GM12892 (cell line): ENCODE measurements at regions not wholly inside any gene's neighbourhood (a gene's known extent, or its start where the extent isn't known, plus 50 kb on each side); places are given as distances from the start of the nearest gene placed in this dataset.

Source experiments
- POLR2A ChIP-seq: IDR thresholded peaks from 2 replicates; pipeline ENCODE4 v1.6.1; 2011; ENCODE audit warnings: low read depth, low read length, control low read depth
- POLR2AphosphoS5 ChIP-seq: IDR thresholded peaks from 2 replicates; pipeline ENCODE4 v1.6.1; 2011; ENCODE audit warnings: low read depth, low read length, control low read depth
- TAF1 ChIP-seq: IDR thresholded peaks from 2 replicates; pipeline ENCODE4 v1.6.1; 2011; ENCODE audit warnings: low read depth, mild to moderate bottlenecking, control low read depth, low read length, borderline replicate concordance

DNA sequence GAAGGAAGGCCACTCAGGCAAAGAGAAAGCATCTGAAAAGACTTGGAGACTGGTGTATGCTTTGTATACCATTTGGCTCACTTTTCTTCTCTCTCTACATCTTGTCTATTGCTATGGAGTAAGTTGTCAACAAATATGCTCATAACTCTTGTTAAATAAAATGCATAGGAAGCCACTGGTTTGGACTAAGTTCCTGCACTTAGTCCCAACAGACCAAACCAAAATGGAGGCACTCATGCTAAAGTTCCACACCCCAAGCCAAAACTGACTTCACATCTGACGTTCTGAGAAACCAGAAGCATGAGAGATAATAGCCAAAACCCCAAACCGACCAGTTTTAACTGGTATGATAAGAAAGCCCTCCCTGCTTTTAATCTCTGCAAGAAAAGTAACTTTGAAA, 135.3 kb upstream of the LYPLAL1 start:
- no peak for TF ChIP-seq POLR2A
- no peak for TF ChIP-seq TAF1
- no peak for TF ChIP-seq POLR2AphosphoS5
